Chondrocyte (in vitro differentiated cells): ENCODE measurements at regions not wholly inside any gene's neighbourhood (a gene's known extent, or its start where the extent isn't known, plus 50 kb on each side); places are given as distances from the start of the nearest gene placed in this dataset.

ENCODE experiments used
- DNase-seq: peaks from one replicate; pipeline ENCODE4 v3.0.0; 2021; ENCODE audit warnings: mixed read lengths, low spot score
- H3K27ac Mint-ChIP-seq: one replicate; pipeline ENCODE4 v1.8.0; 2021; ENCODE audit warnings: mild to moderate bottlenecking, moderate library complexity, mixed read lengths; ENCODE audit not compliant: unreplicated experiment
- H3K27me3 Mint-ChIP-seq: 2 replicates; pipeline ENCODE4 v1.8.0; 2021; ENCODE audit warnings: low read depth, mixed read lengths
- H3K36me3 Mint-ChIP-seq: 2 replicates; pipeline ENCODE4 v1.8.0; 2021; ENCODE audit warnings: low read depth, mixed read lengths
- H3K4me1 Mint-ChIP-seq: 2 replicates; pipeline ENCODE4 v1.8.0; 2021; ENCODE audit warnings: low read depth, mild to moderate bottlenecking, mixed read lengths
- H3K4me3 Mint-ChIP-seq: one replicate; pipeline ENCODE4 v1.8.0; 2021; ENCODE audit warnings: mild to moderate bottlenecking, moderate library complexity, mixed read lengths; ENCODE audit not compliant: unreplicated experiment
- H3K9me3 Mint-ChIP-seq: 2 replicates; pipeline ENCODE4 v1.8.0; 2021; ENCODE audit warnings: low read depth, mixed read lengths
- CTCF ChIP-seq: fragments of 200-600 bp; sonication (generic); IDR thresholded peaks from 2 replicates; pipeline ENCODE4 v1.5.0; 2021; ENCODE audit warnings: antibody characterized with exemption, mild to moderate bottlenecking, moderate library complexity

- no peaks in the 10 kb centered on the region for H3K36me3 Mint-ChIP-seq
- no peak for DNase-seq
- TF ChIP-seq CTCF, result no peak
- H3K27ac Mint-ChIP-seq, result no peak overlapping the region
- H3K27me3 Mint-ChIP-seq, result peaks cover 32% of the 10 kb centered on the region
- no peak overlapping the region for H3K4me3 Mint-ChIP-seq
- no peaks in the 10 kb centered on the region for H3K4me1 Mint-ChIP-seq
- H3K9me3 Mint-ChIP-seq, result no peaks in the 10 kb centered on the region
These were observed 338.0 kb downstream of the TEX29 start for GRCh38 chr13:111658145-111659100.

GRCh38 chr13:111659219-111659775 is 338.9 kb downstream of the TEX29 start:
- Mint-ChIP-seq H3K27ac (no peak overlapping the region), H3K4me3 (no peak overlapping the region), H3K9me3 (no peaks in the 10 kb centered on the region), H3K27me3 (peaks cover 24% of the 10 kb centered on the region), H3K4me1 (no peaks in the 10 kb centered on the region), H3K36me3 (no peaks in the 10 kb centered on the region)
- TF ChIP-seq CTCF, result no peak
- no peak for DNase-seq

GRCh38 chr13:111659842-111660241 is 339.4 kb downstream of the TEX29 start:
- no peaks in the 10 kb centered on the region for H3K9me3 Mint-ChIP-seq
- no peak overlapping the region for H3K4me3 Mint-ChIP-seq
- no peaks in the 10 kb centered on the region for H3K36me3 Mint-ChIP-seq
- peaks cover 19% of the 10 kb centered on the region for H3K27me3 Mint-ChIP-seq
- no peak overlapping the region for H3K27ac Mint-ChIP-seq
- DNase-seq, result no peak
- no peaks in the 10 kb centered on the region for H3K4me1 Mint-ChIP-seq
- no peak for TF ChIP-seq CTCF

GRCh38 chr13:111661052-111661451 is 340.6 kb downstream of the TEX29 start:
- DNase-seq, result no peak
- Mint-ChIP-seq H3K36me3 (no peaks in the 10 kb centered on the region), H3K27ac (no peak overlapping the region), H3K9me3 (no peaks in the 10 kb centered on the region), H3K4me3 (no peak overlapping the region), H3K4me1 (no peaks in the 10 kb centered on the region), H3K27me3 (peaks cover 17% of the 10 kb centered on the region)
- no peak for TF ChIP-seq CTCF

- Mint-ChIP-seq H3K9me3 (no peaks in the 10 kb centered on the region), H3K36me3 (no peaks in the 10 kb centered on the region), H3K4me1 (no peaks in the 10 kb centered on the region), H3K4me3 (no peak overlapping the region), H3K27ac (no peak overlapping the region), H3K27me3 (peaks cover 16% of the 10 kb centered on the region)
- no peak for TF ChIP-seq CTCF
- DNase-seq, result no peak
These were observed 341.3 kb downstream of the TEX29 start for GRCh38 chr13:111661776-111662175.
